ENCODE measurements at regions not wholly inside any gene's neighbourhood (a gene's known extent, or its start where the extent isn't known, plus 50 kb on each side); places are given as distances from the start of the nearest gene placed in this dataset.

DNA sequence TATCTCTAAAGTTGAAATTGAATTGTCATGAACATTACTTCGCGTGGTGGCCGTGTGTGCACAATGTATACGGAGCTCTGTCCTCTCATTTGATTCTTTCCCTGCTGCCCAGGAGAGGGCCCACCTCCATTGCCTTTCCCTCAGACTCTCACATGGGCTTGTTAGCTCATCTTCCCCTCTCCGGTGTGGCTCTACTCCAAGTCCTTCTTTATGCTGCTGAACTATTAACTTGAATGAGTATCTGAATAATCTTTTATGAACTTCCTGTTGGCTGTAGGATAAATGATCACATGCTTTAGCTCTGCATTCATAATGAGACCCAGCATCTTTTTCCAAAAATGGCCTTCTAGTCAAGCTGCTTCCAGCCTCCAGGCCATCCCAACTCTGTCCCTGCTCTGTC, 68.8 kb upstream of the CLNK start:
- DNase-seq, result no peak
- in situ Hi-C loops (cut with MboI; ENCODE audit: low pct_unique_long_range_greater_than_20kb, low sequenced_read_pairs), result no loop called here

DNA sequence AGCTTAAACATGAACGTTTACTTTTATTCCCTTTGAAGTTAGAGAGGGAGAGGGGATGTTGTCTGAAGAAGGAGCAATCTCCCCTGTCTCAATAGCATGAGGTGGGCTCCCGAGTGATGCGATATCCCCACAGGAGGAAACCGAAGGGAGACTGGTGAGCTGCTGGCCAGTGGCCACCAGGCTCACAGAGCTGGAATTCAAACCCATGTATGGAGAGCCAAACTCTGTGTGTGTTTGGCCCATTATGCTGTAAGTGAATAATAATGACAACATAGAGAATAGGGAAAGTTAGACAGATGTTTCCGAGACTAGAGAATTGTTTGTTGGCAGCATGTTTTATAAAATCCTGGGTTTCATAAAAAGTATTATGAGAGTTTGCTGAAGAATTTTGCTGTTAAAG, 66.1 kb upstream of the CLNK start:
- in situ Hi-C loops (cut with MboI; ENCODE audit: low pct_unique_long_range_greater_than_20kb, low sequenced_read_pairs), result no loop called here
- no peak for DNase-seq

- no peak for DNase-seq
- in situ Hi-C loops (cut with MboI; ENCODE audit: low pct_unique_long_range_greater_than_20kb, low sequenced_read_pairs), result no loop called here
Measured at GRCh38 chr4:10747186-10747585, 62.6 kb upstream of the CLNK start.

DNA sequence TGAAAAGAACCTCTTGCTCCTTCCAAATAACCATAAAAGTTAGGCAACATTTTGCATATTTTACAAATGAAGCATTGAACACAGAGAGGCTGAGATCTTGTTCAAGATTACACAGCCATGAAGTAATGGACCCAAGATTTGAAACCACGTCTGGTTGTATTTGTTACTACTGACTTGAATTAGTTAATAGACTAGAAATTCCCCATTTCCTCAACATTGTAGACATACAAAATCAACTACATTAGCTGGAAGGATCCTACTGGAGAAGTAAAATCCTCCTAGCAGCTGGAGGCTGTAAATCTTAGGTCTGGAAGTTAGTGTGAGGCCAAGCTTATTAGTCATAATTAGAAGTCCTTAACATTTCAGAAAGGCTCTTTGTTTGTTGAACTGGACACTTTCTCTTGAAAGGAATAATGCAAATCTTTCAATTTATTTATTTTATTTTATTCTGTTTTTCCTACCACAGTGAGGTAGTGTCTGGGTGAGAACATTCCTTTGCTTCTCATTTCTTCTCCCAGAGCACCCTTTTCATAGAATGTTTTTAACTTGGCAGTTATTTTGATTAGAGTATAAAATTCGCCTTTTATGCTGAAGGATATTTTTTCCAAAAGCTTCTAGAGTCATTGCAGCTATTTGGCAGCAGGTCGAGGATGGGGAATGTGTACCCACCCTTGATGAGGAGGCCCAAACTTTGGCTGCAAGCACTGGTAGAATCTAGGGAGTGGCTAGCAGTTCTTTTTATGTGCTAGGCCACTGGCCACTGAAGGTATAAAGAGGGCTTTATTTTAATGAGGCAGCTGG, 62.0 kb upstream of the CLNK start:
- no peak for DNase-seq
- in situ Hi-C loops (cut with MboI; ENCODE audit: low pct_unique_long_range_greater_than_20kb, low sequenced_read_pairs), result no loop called here

DNA sequence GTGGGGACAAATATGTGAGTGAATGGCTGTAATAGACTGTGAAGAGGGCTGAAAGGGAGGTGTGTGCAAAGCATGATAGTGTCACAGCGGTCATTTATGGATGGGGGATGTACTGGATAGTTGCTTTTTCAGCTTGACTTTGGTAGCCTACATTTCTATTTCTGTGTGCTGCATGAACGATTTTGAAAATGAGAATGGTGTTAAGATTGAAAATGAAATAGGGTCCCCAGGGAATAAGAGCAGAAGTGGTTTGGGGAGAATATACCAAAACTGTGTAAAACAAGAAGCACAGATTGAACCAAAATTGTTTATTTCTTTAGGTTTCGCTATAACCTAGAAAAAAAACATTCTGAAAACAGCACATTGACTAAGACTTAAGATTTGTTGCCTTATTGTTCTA, 58.8 kb upstream of the CLNK start:
- in situ Hi-C loops (cut with MboI; ENCODE audit: low pct_unique_long_range_greater_than_20kb, low sequenced_read_pairs), result no loop called here
- no peak for DNase-seq

DNA sequence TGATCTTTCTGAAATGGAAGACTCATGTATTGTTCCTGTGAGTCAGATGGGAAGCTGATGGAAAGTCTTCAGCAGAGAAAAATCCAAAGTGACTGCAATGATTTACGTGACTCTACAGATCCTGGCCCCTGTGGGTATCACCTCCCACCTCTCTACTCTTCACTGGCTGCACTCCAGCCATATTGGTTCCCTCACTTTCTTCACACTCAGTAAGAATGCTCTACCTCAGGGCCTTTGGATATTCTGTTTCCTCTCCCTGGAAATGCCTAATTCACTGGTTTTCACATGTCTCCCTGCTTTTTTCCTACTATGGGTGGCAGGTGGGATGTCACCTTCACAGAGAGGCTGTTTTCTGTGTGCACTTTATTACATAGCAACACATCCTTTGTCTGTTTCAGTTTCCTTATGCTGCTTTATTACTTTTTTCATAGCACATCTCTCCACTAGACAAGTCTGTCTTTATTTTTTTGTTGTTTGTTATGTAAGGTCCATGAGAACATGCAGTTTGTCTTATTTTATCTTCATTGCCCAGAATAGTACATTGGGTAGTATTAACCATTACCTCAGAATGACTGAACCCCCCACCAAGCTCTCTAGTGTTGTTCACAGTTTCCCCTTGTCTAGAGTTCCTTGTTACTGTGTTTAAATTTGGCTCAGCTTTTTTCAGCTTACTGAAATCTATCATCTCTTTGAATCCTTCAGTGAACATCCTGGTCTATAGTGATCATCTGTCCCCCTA, 57.6 kb upstream of the CLNK start:
- in situ Hi-C loops (cut with MboI; ENCODE audit: low pct_unique_long_range_greater_than_20kb, low sequenced_read_pairs), result no loop called here
- no peak for DNase-seq

- DNase-seq, result no peak
- in situ Hi-C loops (cut with MboI; ENCODE audit: low pct_unique_long_range_greater_than_20kb, low sequenced_read_pairs), result no loop called here
Measured at GRCh38 chr4:10740891-10741620, 56.5 kb upstream of the CLNK start.

DNA sequence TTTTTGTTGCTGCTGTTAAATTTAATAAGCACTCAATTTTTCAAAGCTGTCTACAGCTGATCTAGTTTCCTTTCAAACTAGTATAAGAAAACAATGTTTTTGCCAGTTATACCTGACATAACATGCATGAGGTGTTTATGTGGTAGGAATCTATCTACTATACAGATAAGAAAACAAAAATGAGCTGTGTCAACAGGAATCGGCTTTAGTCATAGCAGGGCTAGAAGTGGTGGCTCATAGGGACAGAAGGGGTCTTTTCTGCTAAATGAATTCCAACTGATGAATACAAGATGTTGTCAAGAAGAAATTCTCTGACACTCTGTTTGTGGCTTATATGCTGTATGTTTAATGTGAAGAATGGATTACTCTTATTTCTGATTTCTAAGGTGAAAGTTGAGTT, 55.7 kb upstream of the CLNK start:
- in situ Hi-C loops (cut with MboI; ENCODE audit: low pct_unique_long_range_greater_than_20kb, low sequenced_read_pairs), result no loop called here
- DNase-seq, result no peak

DNA sequence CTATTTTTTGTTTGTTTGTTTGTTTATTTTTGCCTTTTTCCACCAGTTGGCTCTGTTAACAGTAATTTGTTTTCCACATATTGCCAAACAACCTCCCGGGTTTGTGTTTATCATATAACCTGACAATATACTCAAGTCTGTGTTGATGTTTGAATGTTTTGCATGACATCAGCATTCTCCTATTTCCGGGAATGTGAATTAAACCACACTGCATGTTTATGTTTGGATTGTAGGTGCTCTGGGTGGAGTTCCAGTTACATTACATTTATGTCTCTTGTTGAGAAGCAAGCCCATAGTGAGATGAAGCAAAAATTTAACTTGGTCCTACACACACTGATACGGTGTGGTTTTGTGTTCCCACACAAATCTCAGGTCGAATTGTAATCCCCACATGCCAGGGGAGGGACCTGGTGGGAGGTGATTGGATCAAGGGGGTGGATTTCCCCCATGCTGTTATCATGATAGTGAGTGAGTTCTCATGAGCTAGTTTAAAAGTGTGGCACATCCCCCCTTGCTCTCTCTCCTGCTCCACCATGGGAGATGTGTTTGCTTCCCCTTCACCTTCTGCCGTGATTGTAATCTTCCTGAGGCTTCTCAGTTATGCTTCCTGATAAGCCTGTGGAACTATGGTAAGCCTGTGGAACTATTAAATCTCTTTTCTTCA, 54.4 kb upstream of the CLNK start:
- in situ Hi-C loops (cut with MboI; ENCODE audit: low pct_unique_long_range_greater_than_20kb, low sequenced_read_pairs), result no loop called here
- DNase-seq, result no peak

GRCh38 chr4:10737337-10737736, 52.8 kb upstream of the CLNK start:
- in situ Hi-C loops (cut with MboI; ENCODE audit: low pct_unique_long_range_greater_than_20kb, low sequenced_read_pairs), result no loop called here
- no peak for DNase-seq

- in situ Hi-C loops (cut with MboI; ENCODE audit: low pct_unique_long_range_greater_than_20kb, low sequenced_read_pairs), result no loop called here
Measured at GRCh38 chr4:10736895-10737294, 52.3 kb upstream of the CLNK start.

DNA sequence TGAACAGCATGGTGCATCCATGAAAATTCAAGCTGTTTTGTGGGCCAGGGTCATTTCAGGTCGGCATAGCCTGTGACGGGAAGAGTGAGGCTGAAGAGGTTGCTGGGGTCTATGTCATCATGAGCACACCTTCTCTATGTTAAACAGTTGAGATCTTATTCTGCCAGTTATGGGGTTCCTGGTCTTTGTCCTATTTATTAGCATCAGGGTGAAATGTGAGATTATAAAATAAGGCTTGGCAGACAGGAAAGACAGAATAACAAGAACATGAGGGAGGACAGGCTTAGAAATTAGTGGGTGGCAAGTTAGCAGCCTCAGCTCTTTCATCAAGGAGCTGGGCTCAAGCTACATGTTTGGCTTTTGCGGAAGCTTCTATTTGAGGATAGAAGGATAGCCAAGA, 51.7 kb upstream of the CLNK start:
- DNase-seq, result no peak
- in situ Hi-C loops (cut with MboI; ENCODE audit: low pct_unique_long_range_greater_than_20kb, low sequenced_read_pairs), result no loop called here

More at GRCh38 chr4:10736895-10737294, 52.3 kb upstream of the CLNK start:
- DNase-seq, result no peak

DNA sequence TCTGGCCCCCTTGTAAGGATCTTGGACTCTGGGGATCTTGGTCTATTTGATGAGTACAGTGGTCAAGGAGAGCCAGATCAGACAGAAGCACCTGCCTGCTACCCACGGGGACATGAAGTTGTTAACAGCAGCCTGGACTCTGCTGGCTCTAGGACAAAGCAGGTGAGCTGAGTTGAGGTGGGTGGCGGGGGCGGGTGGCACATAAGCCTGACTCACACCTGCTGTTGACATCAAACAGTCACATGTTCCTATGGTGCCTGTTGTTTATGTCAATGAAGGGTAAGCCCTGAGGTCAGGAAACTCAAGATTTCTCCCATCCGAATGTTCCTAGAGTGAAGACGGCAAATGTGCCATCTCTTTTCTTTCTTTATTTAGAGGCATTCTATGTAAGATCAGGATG, 50.1 kb upstream of the CLNK start:
- no peak for DNase-seq
- in situ Hi-C loops (cut with MboI; ENCODE audit: low pct_unique_long_range_greater_than_20kb, low sequenced_read_pairs), result no loop called here

Data from KBM-7 (cell line).